HCT116 (cell line): ENCODE measurements at regions not wholly inside any gene's neighbourhood (a gene's known extent, or its start where the extent isn't known, plus 50 kb on each side); places are given as distances from the start of the nearest gene placed in this dataset.

Experiments used
- ATAC-seq: fragments of 200-7000 bp; cut with Tn5 transposase; 2 replicates; pipeline ENCODE4 v1.9.1; 2020; ENCODE audit warnings: mild to moderate bottlenecking, moderate library complexity
- BruUV-seq: library from RNA; stranded (reverse); fragments of 400-500 nt; replicated peaks from 2 replicates; lab custom pipeline; 2021; lab: Mats Ljungman, UMichigan
- CTCF ChIA-PET: fragments of 300-600 bp; sonication (Branson Sonifier 250); formaldehyde crosslinking; loops from one replicate; lab custom pipeline; 2021; ENCODE audit warnings: antibody characterized with exemption; lab: Charles Lee
- POLR2A ChIA-PET: fragments of 300-600, 350-600 bp; sonication (Branson Sonifier 250); formaldehyde crosslinking; loops from one replicate; lab custom pipeline; 2021; ENCODE audit warnings: antibody characterized with exemption; lab: Charles Lee
- RAD21 ChIA-PET, 2 experiments: fragments of 300-600 bp; sonication (Branson Sonifier 250); formaldehyde crosslinking; loops; one replicate each; lab custom pipeline; 2023; ENCODE audit warnings: low total read pairs in 2 of 2; ENCODE audit not compliant: uncharacterized antibody in 2 of 2, unreplicated experiment in 2 of 2, low non-redundant PET in 1 of 2; lab: Charles Lee
- DNase-seq: peaks from one replicate; pipeline ENCODE4 v3.0.0-alpha.2; 2010; ENCODE audit warnings: low read depth, low spot score
- H2AFZ ChIP-seq: fragments of 200-600 bp; shearing (Covaris generic), sonication (generic); 2 replicates; pipeline ENCODE4 v1.6.1; 2017; ENCODE audit warnings: low read depth, mixed run types, mixed read lengths, antibody characterized with exemption, low read length; ENCODE audit not compliant: poor library complexity, severe bottlenecking
- H3K27ac ChIP-seq: 2 replicates; pipeline ENCODE4 v1.5.1; 2012; ENCODE audit warnings: low read depth, low read length
- H3K27me3 ChIP-seq: fragments of 200-600 bp; sonication (generic); 2 replicates; pipeline ENCODE4 v1.6.1; 2016; ENCODE audit warnings: mixed run types, low read length, mixed read lengths; ENCODE audit not compliant: insufficient read depth
- H3K36me3 ChIP-seq, 2 experiments: fragments of 200-500 bp in 1 of 2; fragments of 200-600 bp in 1 of 2; sonication (Bioruptor generic) in 1 of 2; sonication (generic) in 1 of 2; 2 replicates each; pipeline versions ENCODE4 v1.5.1 to v1.6.1; 2014 to 2016; ENCODE audit warnings: low read length in 2 of 2, inconsistent platforms in 1 of 2, mixed read lengths in 1 of 2, mixed run types in 1 of 2; ENCODE audit not compliant: insufficient read depth in 2 of 2, control insufficient read depth in 1 of 2
- H3K4me1 ChIP-seq, 2 experiments: fragments of 200-600 bp in 1 of 2; sonication (generic) in 1 of 2; 2 replicates each; pipeline versions ENCODE4 v1.5.1 to v1.6.1; 2012 to 2017; ENCODE audit warnings: low read length in 2 of 2, inconsistent platforms in 1 of 2, mild to moderate bottlenecking in 1 of 2, mixed read lengths in 1 of 2, mixed run types in 1 of 2, moderate library complexity in 1 of 2; ENCODE audit not compliant: insufficient read depth in 2 of 2, control insufficient read depth in 1 of 2
- H3K4me2 ChIP-seq: fragments of 200-600 bp; sonication (generic); 2 replicates; pipeline ENCODE4 v1.6.1; 2017; ENCODE audit warnings: mixed run types, low read length, mixed read lengths
- H3K4me3 ChIP-seq, 2 experiments: fragments of 200-600 bp in 1 of 2; sonication (generic) in 1 of 2; replicated peaks in 1 of 2; 2 replicates each; pipeline ENCODE4 v1.5.1; 2011 to 2016; ENCODE audit warnings: low read length in 2 of 2, control low read depth in 1 of 2, low read depth in 1 of 2, mild to moderate bottlenecking in 1 of 2, mixed read lengths in 1 of 2, mixed run types in 1 of 2
- H3K79me2 ChIP-seq: fragments of 200-600 bp; sonication (generic); 2 replicates; pipeline ENCODE4 v1.6.1; 2017; ENCODE audit warnings: mild to moderate bottlenecking, mixed run types, low read length, moderate library complexity, mixed read lengths; ENCODE audit not compliant: insufficient read depth
- H3K9ac ChIP-seq: fragments of 200-600 bp; sonication (generic); 2 replicates; pipeline ENCODE4 v1.6.1; 2016; ENCODE audit warnings: low read length, mixed read lengths
- H3K9me2 ChIP-seq: fragments of 200-600 bp; sonication (generic), shearing (Covaris generic); 2 replicates; pipeline ENCODE4 v1.6.1; 2017; ENCODE audit warnings: mixed run types, mild to moderate bottlenecking, moderate library complexity; ENCODE audit not compliant: insufficient read depth
- H3K9me3 ChIP-seq, 2 experiments: fragments of 200-500 bp in 1 of 2; fragments of 200-600 bp in 1 of 2; sonication (Bioruptor generic) in 1 of 2; sonication (generic) in 1 of 2; 2 replicates each; pipeline ENCODE4 v1.6.1; 2014 to 2017; ENCODE audit warnings: low read length in 2 of 2, mixed read lengths in 2 of 2, inconsistent platforms in 1 of 2, low read depth in 1 of 2, mild to moderate bottlenecking in 1 of 2, mixed run types in 1 of 2, moderate library complexity in 1 of 2; ENCODE audit not compliant: control insufficient read depth in 1 of 2, insufficient read depth in 1 of 2
- H4K20me1 ChIP-seq: fragments of 200-600 bp; sonication (generic), shearing (Covaris generic); 2 replicates; pipeline ENCODE4 v1.6.1; 2017; ENCODE audit warnings: mixed run types, mild to moderate bottlenecking, moderate library complexity; ENCODE audit not compliant: insufficient read depth
- JUND ChIP-seq: IDR thresholded peaks from 2 replicates; pipeline ENCODE4 v1.6.1; 2012
- SP1 ChIP-seq: IDR thresholded peaks from 2 replicates; pipeline ENCODE4 v1.6.1; 2012; ENCODE audit warnings: low read depth
- SRF ChIP-seq: IDR thresholded peaks from 2 replicates; pipeline ENCODE4 v1.6.1; 2012; ENCODE audit warnings: low read depth
- ZBTB33 ChIP-seq: IDR thresholded peaks from 2 replicates; pipeline ENCODE4 v1.6.1; 2011; ENCODE audit warnings: mild to moderate bottlenecking, low read length, moderate library complexity; ENCODE audit not compliant: insufficient replicate concordance; ENCODE audit errors: extremely low read depth
- ZNF274 ChIP-seq: fragments of 200-500 bp; sonication (Bioruptor generic); IDR thresholded peaks from 2 replicates; pipeline ENCODE4 v1.6.1; 2014; ENCODE audit warnings: mild to moderate bottlenecking, low read depth, low read length, inconsistent platforms
- intact Hi-C: fragments of 100-400 bp; cut with micrococcal nuclease; formaldehyde crosslinking; loops from 2 replicates; pipeline ENCODE4 v1.10.0; 2022
- TF ChIP-seq, protein P1 (sequence below): IDR thresholded peaks from 2 replicates; pipeline ENCODE4 v1.6.1; 2012

DNA sequence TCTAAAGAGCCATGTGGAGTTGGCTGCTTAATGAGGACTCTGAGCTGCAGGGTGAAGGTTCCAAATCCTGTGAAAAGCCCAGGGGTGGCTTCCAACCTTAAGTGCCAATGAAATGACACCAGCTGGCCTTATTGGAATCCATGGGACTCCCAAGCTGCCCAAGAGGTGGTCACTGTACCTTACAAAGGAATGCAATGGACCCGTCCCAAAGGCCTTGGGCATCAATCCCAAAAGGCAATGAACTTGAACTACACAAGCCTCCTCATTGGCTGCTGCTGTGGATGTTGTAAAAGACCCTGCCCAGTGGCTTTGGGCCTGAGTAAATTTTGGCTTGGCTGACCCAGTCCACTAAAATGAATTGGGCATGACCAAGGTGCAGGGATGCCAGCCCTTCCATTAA is 129.3 kb downstream of the WNT5A start:
- DNase-seq, result no peak
- Histone ChIP-seq H3K9me2 (no peaks in the 10 kb centered on the region), H3K79me2 (no peaks in the 10 kb centered on the region), H3K9me3 (peaks cover 6% of the 10 kb centered on the region in 2 experiments; a peak in 2 of 4 replicates), H3K27me3 (no peaks in the 10 kb centered on the region), H4K20me1 (no peaks in the 10 kb centered on the region), H3K4me1 (no peaks in the 10 kb centered on the region), H3K36me3 (no peaks in the 10 kb centered on the region), H2AFZ (no peak overlapping the region), H3K4me2 (no peak overlapping the region), H3K27ac (no peak overlapping the region), H3K9ac (no peak overlapping the region), H3K4me3 (no peak overlapping the region)
- TF ChIP-seq ZBTB33, result no peak
- no peak for TF ChIP-seq SRF
- TF ChIP-seq ZNF274, result no peak
- no peak for TF ChIP-seq JUND
- TF ChIP-seq, protein P1, sequence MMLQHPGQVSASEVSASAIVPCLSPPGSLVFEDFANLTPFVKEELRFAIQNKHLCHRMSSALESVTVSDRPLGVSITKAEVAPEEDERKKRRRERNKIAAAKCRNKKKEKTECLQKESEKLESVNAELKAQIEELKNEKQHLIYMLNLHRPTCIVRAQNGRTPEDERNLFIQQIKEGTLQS, result no peak
- intact Hi-C loops, result no loop called here
- no peak for ATAC-seq
- CTCF ChIA-PET, result no interaction called here
- no TSS peak for BruUV-seq
- POLR2A ChIA-PET, result no interaction called here
- RAD21 ChIA-PET, result no interaction called here

DNA sequence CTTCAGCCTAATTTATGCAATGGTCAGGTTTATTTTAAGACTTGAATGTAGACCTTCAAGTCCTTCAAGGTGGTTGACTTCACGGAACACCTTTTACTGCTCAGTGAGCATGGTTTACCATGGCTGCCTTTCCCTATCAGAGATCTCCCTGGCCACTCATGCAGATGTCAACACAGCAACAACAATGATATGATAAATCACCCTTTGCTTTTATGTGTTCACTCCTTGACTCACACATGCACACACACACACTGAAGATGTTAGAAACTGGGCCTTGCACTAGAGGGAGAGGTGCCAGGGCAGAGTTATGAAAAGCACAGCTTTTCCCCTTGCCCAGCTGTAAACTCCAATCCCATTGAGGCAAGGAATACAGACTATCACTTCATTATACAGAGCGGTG is 134.4 kb downstream of the WNT5A start:
- Histone ChIP-seq H3K79me2 (no peaks in the 10 kb centered on the region), H4K20me1 (no peaks in the 10 kb centered on the region), H3K4me1 (no peaks in the 10 kb centered on the region), H3K9me3 (peaks cover 8 to 12% of the 10 kb centered on the region in 2 experiments; a peak in 2 of 4 replicates), H3K27ac (no peak overlapping the region), H3K36me3 (no peaks in the 10 kb centered on the region), H3K4me3 (no peak overlapping the region), H3K27me3 (no peaks in the 10 kb centered on the region), H2AFZ (no peak overlapping the region), H3K9ac (no peak overlapping the region), H3K4me2 (no peak overlapping the region), H3K9me2 (no peaks in the 10 kb centered on the region)
- ChIA-PET CTCF (no interaction called here), POLR2A (no interaction called here), RAD21 (no interaction called here)
- intact Hi-C loops, result no loop called here
- no peak for DNase-seq
- BruUV-seq, result no TSS peak
- ATAC-seq, result no peak
- TF ChIP-seq SP1, result no peak
